H1 (cell line): ENCODE measurements at regions not wholly inside any gene's neighbourhood (a gene's known extent, or its start where the extent isn't known, plus 50 kb on each side); places are given as distances from the start of the nearest gene placed in this dataset.
A peak's percentile ranks its signal among the peaks of the same experiment; 100 is the strongest.

ENCODE experiments used
- CTCF ChIA-PET: fragments of 300-600 bp; sonication (Branson Sonifier 250); formaldehyde crosslinking; loops from one replicate; lab custom pipeline; 2021; ENCODE audit not compliant: partially characterized antibody; lab: Charles Lee
- POLR2A ChIA-PET: fragments of 300-600 bp; sonication (Branson Sonifier 250); formaldehyde crosslinking; loops from one replicate; lab custom pipeline; 2021; ENCODE audit warnings: inconsistent platforms; ENCODE audit not compliant: partially characterized antibody; lab: Charles Lee
- DNase-seq, 2 experiments: peaks; one replicate each; pipeline versions ENCODE4 v3.0.0 to v3.0.0-alpha.2; 2010 to 2022; ENCODE audit warnings: low spot score in 2 of 2, low read depth in 1 of 2, mixed read lengths in 1 of 2
- FAIRE-seq: peaks from 2 replicates; lab custom pipeline; 2011; peaks lifted over from hg19 to GRCh38; lab: Jason Lieb, UNC
- H2AFZ ChIP-seq: 2 replicates; pipeline ENCODE4 v1.8.1; 2012; ENCODE audit warnings: low read length, inconsistent platforms
- H2AK5ac ChIP-seq: 2 replicates; pipeline ENCODE4 v1.6.1; 2013; ENCODE audit warnings: low read depth, low read length
- H2BK120ac ChIP-seq: replicated peaks from 2 replicates; pipeline ENCODE3; 2013; ENCODE audit warnings: low read depth, low read length, inconsistent platforms
- H2BK12ac ChIP-seq: 2 replicates; pipeline ENCODE4 v1.6.1; 2013; ENCODE audit warnings: low read depth, low read length
- H2BK15ac ChIP-seq: 2 replicates; pipeline ENCODE4 v1.6.1; 2013; ENCODE audit warnings: low read length
- H2BK20ac ChIP-seq: 2 replicates; pipeline ENCODE4 v1.6.1; 2013; ENCODE audit warnings: low read length
- H2BK5ac ChIP-seq: 2 replicates; pipeline ENCODE4 v1.6.1; 2013; ENCODE audit warnings: low read depth, low read length
- H3K14ac ChIP-seq: 2 replicates; pipeline ENCODE4 v1.6.1; 2013; ENCODE audit warnings: inconsistent platforms; ENCODE audit not compliant: insufficient read length
- H3K18ac ChIP-seq: 2 replicates; pipeline ENCODE4 v1.6.1; 2013; ENCODE audit warnings: low read length; ENCODE audit errors: extremely low read depth
- H3K23ac ChIP-seq: 2 replicates; pipeline ENCODE4 v1.6.1; 2013; ENCODE audit warnings: inconsistent platforms; ENCODE audit not compliant: insufficient read length
- H3K23me2 ChIP-seq: 2 replicates; pipeline ENCODE4 v1.6.1; 2013; ENCODE audit warnings: low read depth, low read length
- H3K27ac ChIP-seq: 2 replicates; pipeline ENCODE4 v1.6.1; 2011; ENCODE audit warnings: low read depth, low read length, inconsistent platforms
- H3K27me3 ChIP-seq, 4 experiments: replicated peaks in 1 of 4; 1 replicate in 1 of 4; 2 replicates in 3 of 4; pipeline versions ENCODE4 v1.6.1 to v1.8.1; 2011 to 2013; ENCODE audit warnings: low read length in 3 of 4, mild to moderate bottlenecking in 3 of 4, inconsistent platforms in 2 of 4, mixed read lengths in 2 of 4, moderate library complexity in 1 of 4; ENCODE audit not compliant: control insufficient read depth in 3 of 4, insufficient read depth in 3 of 4; ENCODE audit errors: extremely low read depth in 1 of 4
- H3K36me3 ChIP-seq, 4 experiments: 2 replicates each; pipeline versions ENCODE4 v1.6.1 to v1.8.1; 2011 to 2013; ENCODE audit warnings: mild to moderate bottlenecking in 4 of 4, low read length in 3 of 4, moderate library complexity in 2 of 4, control low read depth in 1 of 4, inconsistent platforms in 1 of 4; ENCODE audit not compliant: insufficient read depth in 4 of 4, control insufficient read depth in 2 of 4
- H3K4ac ChIP-seq: replicated peaks from 2 replicates; pipeline ENCODE3; 2013; ENCODE audit warnings: low read length, low read depth, mixed read lengths, inconsistent platforms; ENCODE audit not compliant: insufficient read length
- H3K4me1 ChIP-seq, 4 experiments: replicated peaks in 1 of 4; 1 replicate in 1 of 4; 2 replicates in 3 of 4; pipeline versions ENCODE4 v1.6.1 to v1.8.1; 2011 to 2013; ENCODE audit warnings: low read length in 3 of 4, inconsistent platforms in 2 of 4, mixed read lengths in 1 of 4; ENCODE audit not compliant: insufficient read depth in 4 of 4, control insufficient read depth in 3 of 4
- H3K4me2 ChIP-seq, 2 experiments: 2 replicates each; pipeline versions ENCODE4 v1.6.1 to v1.8.1; 2011 to 2013; ENCODE audit warnings: low read depth in 2 of 2, low read length in 2 of 2, control low read depth in 1 of 2, inconsistent platforms in 1 of 2, mild to moderate bottlenecking in 1 of 2; ENCODE audit not compliant: insufficient read depth in 1 of 2
- H3K4me3 ChIP-seq, 4 experiments: fragments of 200-600, 300-600 bp in 1 of 4; sonication (generic), shearing (Covaris generic), sonication (Bioruptor Twin) in 1 of 4; 2 replicates each; pipeline versions ENCODE4 v1.5.1 to v1.8.1; 2011 to 2016; ENCODE audit warnings: low read length in 4 of 4, low read depth in 3 of 4, control low read depth in 2 of 4, inconsistent platforms in 2 of 4, mild to moderate bottlenecking in 2 of 4, mixed read lengths in 1 of 4, moderate library complexity in 1 of 4; ENCODE audit not compliant: insufficient read depth in 2 of 4; ENCODE audit errors: extremely low read depth in 1 of 4
- H3K56ac ChIP-seq: replicated peaks from 2 replicates; pipeline ENCODE3; 2013; ENCODE audit warnings: low read depth, mild to moderate bottlenecking, mixed read lengths, low read length, inconsistent platforms; ENCODE audit not compliant: insufficient read length
- H3K79me1 ChIP-seq: 2 replicates; pipeline ENCODE4 v1.6.1; 2013; ENCODE audit warnings: low read depth, low read length, control low read depth
- H3K79me2 ChIP-seq, 2 experiments: 2 replicates each; pipeline versions ENCODE4 v1.6.1 to v1.8.1; 2012 to 2013; ENCODE audit warnings: low read length in 2 of 2, mild to moderate bottlenecking in 2 of 2, inconsistent platforms in 1 of 2; ENCODE audit not compliant: insufficient read depth in 2 of 2, control insufficient read depth in 1 of 2
- H3K9ac ChIP-seq, 4 experiments: replicated peaks in 1 of 4; 1 replicate in 1 of 4; 2 replicates in 3 of 4; pipeline versions ENCODE4 v1.6.1 to v1.8.1; 2011 to 2013; ENCODE audit warnings: low read depth in 3 of 4, low read length in 3 of 4, control low read depth in 2 of 4, mild to moderate bottlenecking in 2 of 4, moderate library complexity in 2 of 4, inconsistent platforms in 1 of 4; ENCODE audit errors: extremely low read depth in 1 of 4
- H3K9me3 ChIP-seq, 2 experiments: 2 replicates each; pipeline versions ENCODE4 v1.6.1 to v1.8.1; 2012 to 2013; ENCODE audit warnings: mild to moderate bottlenecking in 2 of 2, moderate library complexity in 2 of 2, control low read depth in 1 of 2, inconsistent platforms in 1 of 2, low read depth in 1 of 2, low read length in 1 of 2, mixed read lengths in 1 of 2; ENCODE audit not compliant: insufficient read depth in 2 of 2
- H4K20me1 ChIP-seq, 2 experiments: replicated peaks in 1 of 2; 2 replicates each; pipeline versions ENCODE3 to v1.8.1; 2011 to 2013; ENCODE audit warnings: inconsistent platforms in 2 of 2, low read length in 2 of 2, mild to moderate bottlenecking in 1 of 2; ENCODE audit not compliant: insufficient read depth in 2 of 2, control insufficient read depth in 1 of 2
- H4K5ac ChIP-seq: 2 replicates; pipeline ENCODE4 v1.6.1; 2013; ENCODE audit warnings: low read length, low read depth, mixed read lengths, inconsistent platforms; ENCODE audit not compliant: insufficient read length
- H4K8ac ChIP-seq: 2 replicates; pipeline ENCODE4 v1.8.0; 2013; ENCODE audit warnings: mild to moderate bottlenecking, moderate library complexity, low read length, inconsistent platforms; ENCODE audit not compliant: insufficient read depth; ENCODE audit errors: extremely low read depth
- H4K91ac ChIP-seq: replicated peaks from 2 replicates; pipeline ENCODE3; 2013; ENCODE audit warnings: low read length, mixed read lengths, inconsistent platforms; ENCODE audit not compliant: insufficient read length
- BACH1 ChIP-seq: IDR thresholded peaks from 2 replicates; pipeline ENCODE4 v1.6.1; 2012; ENCODE audit warnings: low read length, improper control_type of control experiment
- CBX8 ChIP-seq: fragments of 300-800, 300-1000 bp; sonication (generic); IDR thresholded peaks from 2 replicates; pipeline ENCODE4 v1.7.1; 2016; ENCODE audit warnings: low read depth, low read length, borderline replicate concordance
- CEBPB ChIP-seq: IDR thresholded peaks from 2 replicates; pipeline ENCODE4 v1.6.1; 2012; ENCODE audit warnings: low read depth, low read length
- EZH2 ChIP-seq: fragments of 200-600 bp; sonication (generic); IDR thresholded peaks from 2 replicates; pipeline ENCODE4 v1.7.1; 2012; ENCODE audit warnings: low read depth, mild to moderate bottlenecking, moderate library complexity, low read length, inconsistent platforms; ENCODE audit not compliant: severe bottlenecking
- FOSL1 ChIP-seq: IDR thresholded peaks from 2 replicates; pipeline ENCODE4 v1.6.1; 2011; ENCODE audit warnings: mild to moderate bottlenecking, low read depth, low read length, moderate library complexity; ENCODE audit not compliant: insufficient read depth
- GABPA ChIP-seq: IDR thresholded peaks from 2 replicates; pipeline ENCODE4 v1.6.1; 2011; ENCODE audit warnings: mild to moderate bottlenecking, low read length, moderate library complexity, borderline replicate concordance; ENCODE audit not compliant: insufficient read depth
- JUN ChIP-seq: IDR thresholded peaks from 2 replicates; pipeline ENCODE4 v1.6.1; 2011; ENCODE audit warnings: low read depth, mild to moderate bottlenecking, improper control_type of control experiment, low read length
- KDM4A ChIP-seq: IDR thresholded peaks from one replicate; pipeline ENCODE4 v1.7.1; 2012; ENCODE audit warnings: low read depth, mild to moderate bottlenecking, moderate library complexity, low read length, inconsistent platforms; ENCODE audit not compliant: severe bottlenecking
- KDM5A ChIP-seq: fragments of 200-600 bp; IDR thresholded peaks from 2 replicates; pipeline ENCODE4 v1.7.1; 2012; ENCODE audit warnings: mild to moderate bottlenecking, low read length, inconsistent platforms, mixed read lengths
- POU5F1 ChIP-seq: IDR thresholded peaks from 2 replicates; pipeline ENCODE4 v1.6.1; 2011; ENCODE audit warnings: low read depth, mild to moderate bottlenecking, low read length, moderate library complexity
- TEAD4 ChIP-seq: IDR thresholded peaks from 2 replicates; pipeline ENCODE4 v1.6.1; 2012; ENCODE audit warnings: low read depth, low read length, inconsistent platforms, mixed read lengths
- WGBS, 2 experiments: shearing (Covaris generic) in 1 of 2; methylation state at CpG; one replicate each; pipeline versions ENCODE4 v1.1.6 to v1.1.7; 2013 to 2015; ENCODE audit warnings: low lambda C conversion rate in 2 of 2, mixed read lengths in 2 of 2, inconsistent platforms in 1 of 2, low coverage in 1 of 2, missing lambda C conversion rate in 1 of 2; ENCODE audit not compliant: insufficient replicate concordance in 2 of 2, insufficient coverage in 1 of 2, insufficient read length in 1 of 2; ENCODE audit errors: extremely low coverage in 1 of 2, missing lambda C conversion rate in 1 of 2; 5-methylcytosine and 5-hydroxymethylcytosine counted together
- TF ChIP-seq, protein P1 (sequence below): IDR thresholded peaks from 2 replicates; pipeline ENCODE4 v1.6.1; 2012; ENCODE audit warnings: inconsistent platforms
- TF ChIP-seq, protein P2 (sequence below): IDR thresholded peaks from 2 replicates; pipeline ENCODE4 v1.6.1; 2011; ENCODE audit warnings: low read depth, mild to moderate bottlenecking, low read length; ENCODE audit not compliant: insufficient read depth

DNA sequence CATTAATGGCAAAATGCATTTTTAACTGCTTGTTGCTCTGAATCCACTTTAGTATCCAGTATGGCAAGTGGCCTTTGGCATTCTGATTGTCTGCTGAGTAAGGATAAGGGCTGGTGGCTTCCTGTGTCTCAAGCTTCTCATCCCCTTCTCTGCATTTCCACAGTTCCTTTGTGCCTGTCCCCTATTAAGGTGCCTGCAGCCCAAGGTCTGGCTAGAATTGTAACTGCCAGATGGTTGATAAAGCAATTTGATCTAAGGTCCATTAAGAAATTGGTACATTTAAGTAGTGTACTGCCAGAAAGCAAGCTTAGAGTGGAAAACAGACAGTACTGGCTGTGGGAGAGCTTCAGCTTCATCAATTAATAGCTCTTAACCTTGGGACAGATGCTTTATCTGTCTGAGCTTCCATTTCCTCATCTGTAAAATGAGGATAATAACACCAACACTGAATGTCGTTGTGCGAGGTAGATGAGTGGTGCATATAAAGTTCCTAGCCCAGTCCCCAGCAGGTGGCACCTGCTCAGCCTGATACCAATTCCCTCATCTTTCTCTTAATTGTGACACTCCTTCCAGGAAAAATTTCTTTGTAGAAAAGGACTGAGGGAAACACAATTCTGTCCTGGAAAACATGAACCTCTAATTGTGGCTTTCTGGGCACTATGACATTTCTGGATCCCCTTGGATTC lies 570.6 kb upstream of the GCFC2 start:
- FAIRE-seq = no peak
- no peak for TF ChIP-seq CEBPB
- no peak for TF ChIP-seq JUN
- TF ChIP-seq BACH1 = no peak
- TF ChIP-seq, protein P1, sequence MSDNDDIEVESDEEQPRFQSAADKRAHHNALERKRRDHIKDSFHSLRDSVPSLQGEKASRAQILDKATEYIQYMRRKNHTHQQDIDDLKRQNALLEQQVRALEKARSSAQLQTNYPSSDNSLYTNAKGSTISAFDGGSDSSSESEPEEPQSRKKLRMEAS = no peak
- TF ChIP-seq FOSL1 = no peak
- no peak for TF ChIP-seq KDM4A
- no peak for TF ChIP-seq CBX8
- TF ChIP-seq POU5F1 = no peak
- no peak for TF ChIP-seq GABPA
- TF ChIP-seq TEAD4 = no peak
- no peak for TF ChIP-seq EZH2
- TF ChIP-seq KDM5A = no peak
- TF ChIP-seq, protein P2, sequence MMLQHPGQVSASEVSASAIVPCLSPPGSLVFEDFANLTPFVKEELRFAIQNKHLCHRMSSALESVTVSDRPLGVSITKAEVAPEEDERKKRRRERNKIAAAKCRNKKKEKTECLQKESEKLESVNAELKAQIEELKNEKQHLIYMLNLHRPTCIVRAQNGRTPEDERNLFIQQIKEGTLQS = no peak

More for the DNA sequence above, 570.6 kb upstream of the GCFC2 start:
- ChIA-PET POLR2A (no interaction called here), CTCF (interaction anchor here (1.2 to 2.2 kb wide), 2 partner anchors 10 to 319 kb away, joined by 3 to 5 read pairs; no protein-coding TSS in a partner anchor)
- Histone ChIP-seq H4K20me1 (no peaks in the 10 kb centered on the region), H2BK15ac (no peak overlapping the region), H2AK5ac (no peak overlapping the region), H3K4ac (no peak overlapping the region), H3K9me3 (no peaks in the 10 kb centered on the region), H3K23me2 (no peaks in the 10 kb centered on the region), H3K79me2 (no peaks in the 10 kb centered on the region), H3K18ac (no peak overlapping the region), H2BK12ac (no peak overlapping the region), H2AFZ (peak overlapping the region; percentile 39; the same call in 1 of the 2 replicates), H2BK120ac (no peak overlapping the region), H3K14ac (no peak overlapping the region), H3K4me3 (no peak overlapping the region), H3K9ac (no peak overlapping the region), H3K27me3 (no peaks in the 10 kb centered on the region), H3K79me1 (no peaks in the 10 kb centered on the region), H3K27ac (no peak overlapping the region), H3K56ac (no peak overlapping the region), H3K4me2 (no peak overlapping the region), H3K4me1 (peaks cover 0 to 3% (median 1%) of the 10 kb centered on the region in 4 experiments; a peak in 2 of 7 replicates), H2BK5ac (no peak overlapping the region), H4K5ac (no peak overlapping the region), H2BK20ac (no peak overlapping the region), H4K91ac (no peak overlapping the region), H3K36me3 (no peaks in the 10 kb centered on the region), H4K8ac (no peak overlapping the region), H3K23ac (no peak overlapping the region)
- DNase-seq = no peak
- 100% methylated on average over 2 of the region's 2 CpGs; no CpG with 5 or more reads in 1 of the 2 experiments for WGBS, 2 experiments
